ENCODE measurements at regions not wholly inside any gene's neighbourhood (a gene's known extent, or its start where the extent isn't known, plus 50 kb on each side); places are given as distances from the start of the nearest gene placed in this dataset.

DNA sequence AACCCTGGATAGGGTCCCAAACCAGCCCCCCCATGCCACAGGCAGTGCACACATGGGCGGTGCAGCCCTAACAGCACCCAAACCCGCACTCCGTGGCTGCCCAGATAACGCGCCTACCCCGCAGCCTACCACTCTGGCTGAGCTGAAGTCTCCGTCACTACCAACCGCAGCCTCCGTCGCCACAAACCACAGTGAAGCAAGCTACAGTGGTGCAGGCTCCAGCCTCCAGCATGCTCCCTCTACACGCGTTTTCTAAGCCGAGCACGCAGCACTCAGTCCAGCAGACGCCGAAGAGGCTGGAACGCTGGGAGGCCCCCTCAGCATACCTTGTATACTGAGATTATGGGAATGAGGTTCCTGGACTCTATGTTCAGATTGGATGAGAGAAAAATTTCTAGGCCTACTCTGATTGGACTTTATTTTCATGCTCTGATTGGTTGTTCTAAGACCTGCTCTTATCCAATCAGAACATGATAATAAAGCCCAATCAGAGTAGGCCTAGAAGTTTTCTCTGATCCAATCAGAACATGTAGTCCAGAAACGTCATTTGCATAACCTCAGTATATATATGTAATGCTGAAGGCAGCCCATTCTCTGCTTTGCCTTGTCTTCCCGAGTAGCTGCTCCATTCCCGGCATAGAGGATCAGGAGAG is 56.7 kb upstream of the C1QTNF9B start:
- TF ChIP-seq POLR2A (IDR thresholded peaks at IDR 0.05) (no peak), POLR2AphosphoS5 (IDR thresholded peaks at IDR 0.05; ENCODE audit: insufficient read depth in 1 of 2, low read depth in 1 of 2) (no peak)
- TF ChIP-seq, protein P1, sequence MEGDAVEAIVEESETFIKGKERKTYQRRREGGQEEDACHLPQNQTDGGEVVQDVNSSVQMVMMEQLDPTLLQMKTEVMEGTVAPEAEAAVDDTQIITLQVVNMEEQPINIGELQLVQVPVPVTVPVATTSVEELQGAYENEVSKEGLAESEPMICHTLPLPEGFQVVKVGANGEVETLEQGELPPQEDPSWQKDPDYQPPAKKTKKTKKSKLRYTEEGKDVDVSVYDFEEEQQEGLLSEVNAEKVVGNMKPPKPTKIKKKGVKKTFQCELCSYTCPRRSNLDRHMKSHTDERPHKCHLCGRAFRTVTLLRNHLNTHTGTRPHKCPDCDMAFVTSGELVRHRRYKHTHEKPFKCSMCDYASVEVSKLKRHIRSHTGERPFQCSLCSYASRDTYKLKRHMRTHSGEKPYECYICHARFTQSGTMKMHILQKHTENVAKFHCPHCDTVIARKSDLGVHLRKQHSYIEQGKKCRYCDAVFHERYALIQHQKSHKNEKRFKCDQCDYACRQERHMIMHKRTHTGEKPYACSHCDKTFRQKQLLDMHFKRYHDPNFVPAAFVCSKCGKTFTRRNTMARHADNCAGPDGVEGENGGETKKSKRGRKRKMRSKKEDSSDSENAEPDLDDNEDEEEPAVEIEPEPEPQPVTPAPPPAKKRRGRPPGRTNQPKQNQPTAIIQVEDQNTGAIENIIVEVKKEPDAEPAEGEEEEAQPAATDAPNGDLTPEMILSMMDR (IDR thresholded peaks at IDR 0.05) = no peak
- Histone ChIP-seq H3K27ac (no peak overlapping the region), H3K36me3 (no peaks in the 10 kb centered on the region), H3K4me3 (no peak overlapping the region), H3K27me3 (no peaks in the 10 kb centered on the region), H3K4me1 (peaks cover 6% of the 10 kb centered on the region), H3K9me3 (no peaks in the 10 kb centered on the region)
- DNase-seq (ENCODE audit: extremely low spot score in 2 of 2) = no peak
- intact Hi-C loops (cut with DNase I) = no loop called here

- no peaks in the 10 kb centered on the region for H3K27me3 ChIP-seq
- TF ChIP-seq, protein P1 (IDR thresholded peaks at IDR 0.05) = no peak
- TF ChIP-seq POLR2A (IDR thresholded peaks at IDR 0.05) (no peak), POLR2AphosphoS5 (IDR thresholded peaks at IDR 0.05; ENCODE audit: insufficient read depth in 1 of 2, low read depth in 1 of 2) (no peak)
- no peak overlapping the region for H3K27ac ChIP-seq
- no peak overlapping the region for H3K4me3 ChIP-seq
- H3K9me3 ChIP-seq = no peaks in the 10 kb centered on the region
- no peaks in the 10 kb centered on the region for H3K36me3 ChIP-seq
- H3K4me1 ChIP-seq = no peaks in the 10 kb centered on the region
- intact Hi-C loops (cut with DNase I) = no loop called here
- no peak for DNase-seq (ENCODE audit: extremely low spot score in 2 of 2)
Observed at GRCh38 chr13:23955064-23955463, 57.8 kb upstream of the C1QTNF9B start.

- no peak for DNase-seq (ENCODE audit: extremely low spot score in 2 of 2)
- H3K9me3 ChIP-seq = no peaks in the 10 kb centered on the region
- intact Hi-C loops (cut with DNase I) = no loop called here
- no peak overlapping the region for H3K4me3 ChIP-seq
- TF ChIP-seq POLR2AphosphoS5 (IDR thresholded peaks at IDR 0.05; ENCODE audit: insufficient read depth in 1 of 2, low read depth in 1 of 2) = peak in 1 of 2 donors; percentile 64
- TF ChIP-seq, protein P1 (IDR thresholded peaks at IDR 0.05) = no peak
- H3K27me3 ChIP-seq = no peaks in the 10 kb centered on the region
- H3K4me1 ChIP-seq = no peaks in the 10 kb centered on the region
- H3K36me3 ChIP-seq = no peaks in the 10 kb centered on the region
- no peak overlapping the region for H3K27ac ChIP-seq
Observed at GRCh38 chr13:23956106-23956505, 58.8 kb upstream of the C1QTNF9B start.

GRCh38 chr13:23957981-23958380 is 60.7 kb upstream of the C1QTNF9B start:
- no peak for DNase-seq (ENCODE audit: extremely low spot score in 2 of 2)
- TF ChIP-seq POLR2AphosphoS5 (IDR thresholded peaks at IDR 0.05; ENCODE audit: insufficient read depth in 1 of 2, low read depth in 1 of 2) = no peak
- TF ChIP-seq, protein P1 (IDR thresholded peaks at IDR 0.05) = no peak
- TF ChIP-seq POLR2A (IDR thresholded peaks at IDR 0.05) = no peak
- no peak overlapping the region for H3K4me3 ChIP-seq
- no peaks in the 10 kb centered on the region for H3K27me3 ChIP-seq
- intact Hi-C loops (cut with DNase I) = no loop called here
- H3K36me3 ChIP-seq = no peaks in the 10 kb centered on the region
- no peak overlapping the region for H3K27ac ChIP-seq
- no peaks in the 10 kb centered on the region for H3K9me3 ChIP-seq
- no peaks in the 10 kb centered on the region for H3K4me1 ChIP-seq

DNA sequence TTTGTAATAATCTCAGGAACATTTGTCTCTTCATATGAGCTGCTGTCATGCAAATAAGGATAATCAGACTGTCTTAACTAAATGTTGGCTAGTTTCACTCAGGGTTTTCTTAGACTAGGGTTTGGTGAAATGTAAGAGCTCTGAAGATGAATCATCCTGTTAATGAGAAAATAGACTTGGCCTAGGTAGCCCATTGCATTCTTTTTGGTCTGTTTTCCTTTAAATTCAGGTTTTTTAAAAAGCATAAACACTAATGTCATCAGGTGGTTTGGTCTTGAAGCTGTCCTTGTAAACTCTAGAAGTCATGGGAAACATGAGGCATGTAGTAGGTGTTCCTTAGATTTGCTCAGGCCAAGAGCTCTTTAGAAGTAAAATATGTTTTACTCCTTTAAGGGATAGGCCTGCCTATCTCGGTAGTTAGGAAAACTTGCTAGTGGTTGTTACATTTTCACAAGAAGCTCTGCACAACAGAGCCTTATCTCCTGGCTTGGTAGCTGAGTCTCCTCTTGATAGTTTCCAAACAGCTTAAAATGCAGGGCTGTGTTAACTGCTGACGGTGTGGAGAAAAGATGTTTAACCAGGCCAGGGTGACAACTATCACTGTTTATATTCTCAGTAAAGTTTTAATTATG is 62.0 kb upstream of the C1QTNF9B start:
- intact Hi-C loops (cut with DNase I) = no loop called here
- no peak for DNase-seq (ENCODE audit: extremely low spot score in 2 of 2)
- Histone ChIP-seq H3K9me3 (no peaks in the 10 kb centered on the region), H3K4me3 (no peak overlapping the region), H3K27ac (peak overlapping the region; percentile 21), H3K4me1 (no peaks in the 10 kb centered on the region), H3K36me3 (no peaks in the 10 kb centered on the region), H3K27me3 (no peaks in the 10 kb centered on the region)
- TF ChIP-seq POLR2AphosphoS5 (IDR thresholded peaks at IDR 0.05; ENCODE audit: insufficient read depth in 1 of 2, low read depth in 1 of 2) (no peak), POLR2A (IDR thresholded peaks at IDR 0.05) (no peak)
- TF ChIP-seq, protein P1 (IDR thresholded peaks at IDR 0.05) = no peak
